ENCODE measurements at regions not wholly inside any gene's neighbourhood (a gene's known extent, or its start where the extent isn't known, plus 50 kb on each side); places are given as distances from the start of the nearest gene placed in this dataset.

DNA sequence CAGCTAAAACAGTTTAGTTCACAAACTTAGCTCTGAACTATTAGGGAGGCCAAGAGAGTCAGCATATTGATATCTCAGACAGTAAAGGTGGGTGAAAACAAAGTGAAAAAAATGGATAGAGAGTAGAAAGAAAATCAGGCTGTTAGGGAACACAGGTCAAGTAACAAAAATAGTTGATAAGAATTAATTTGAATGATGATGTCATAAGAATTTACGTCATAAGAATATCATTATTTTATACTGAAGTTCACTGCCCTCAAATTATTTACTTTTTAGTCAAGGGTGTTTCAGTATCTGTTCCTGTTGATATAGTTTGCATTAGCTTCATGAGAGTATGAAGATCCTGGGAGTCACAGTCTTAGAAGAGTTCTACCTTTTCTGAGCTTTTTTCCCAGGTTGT lies 1134.6 kb downstream of the SI start:
- Histone ChIP-seq H3K4me1 (ENCODE audit: insufficient read depth) (no peaks in the 10 kb centered on the region), H3K27me3 (no peaks in the 10 kb centered on the region), H3K4me3 (no peak overlapping the region), H3K4me2 (no peak overlapping the region), H3K9me2 (replicated peaks; ENCODE audit: insufficient read depth) (no peaks in the 10 kb centered on the region), H4K20me1 (ENCODE audit: insufficient read depth, poor library complexity, severe bottlenecking) (no peaks in the 10 kb centered on the region), H3K27ac (no peak overlapping the region), H3K9me3 (ENCODE audit: low read depth) (no peaks in the 10 kb centered on the region), H3K79me2 (no peaks in the 10 kb centered on the region), H2AFZ (no peak overlapping the region), H3K36me3 (replicated peaks; ENCODE audit: insufficient read depth, low read depth) (no peaks in the 10 kb centered on the region)
- TF ChIP-seq, protein P1, sequence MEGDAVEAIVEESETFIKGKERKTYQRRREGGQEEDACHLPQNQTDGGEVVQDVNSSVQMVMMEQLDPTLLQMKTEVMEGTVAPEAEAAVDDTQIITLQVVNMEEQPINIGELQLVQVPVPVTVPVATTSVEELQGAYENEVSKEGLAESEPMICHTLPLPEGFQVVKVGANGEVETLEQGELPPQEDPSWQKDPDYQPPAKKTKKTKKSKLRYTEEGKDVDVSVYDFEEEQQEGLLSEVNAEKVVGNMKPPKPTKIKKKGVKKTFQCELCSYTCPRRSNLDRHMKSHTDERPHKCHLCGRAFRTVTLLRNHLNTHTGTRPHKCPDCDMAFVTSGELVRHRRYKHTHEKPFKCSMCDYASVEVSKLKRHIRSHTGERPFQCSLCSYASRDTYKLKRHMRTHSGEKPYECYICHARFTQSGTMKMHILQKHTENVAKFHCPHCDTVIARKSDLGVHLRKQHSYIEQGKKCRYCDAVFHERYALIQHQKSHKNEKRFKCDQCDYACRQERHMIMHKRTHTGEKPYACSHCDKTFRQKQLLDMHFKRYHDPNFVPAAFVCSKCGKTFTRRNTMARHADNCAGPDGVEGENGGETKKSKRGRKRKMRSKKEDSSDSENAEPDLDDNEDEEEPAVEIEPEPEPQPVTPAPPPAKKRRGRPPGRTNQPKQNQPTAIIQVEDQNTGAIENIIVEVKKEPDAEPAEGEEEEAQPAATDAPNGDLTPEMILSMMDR (IDR thresholded peaks at IDR 0.05; ENCODE audit: poor library complexity) = no peak
- TF ChIP-seq EZH2phosphoT487 (IDR thresholded peaks at IDR 0.05; ENCODE audit: low read depth, severe bottlenecking, unreplicated experiment) (no peak), EZH2 (IDR thresholded peaks at IDR 0.05; ENCODE audit: borderline replicate concordance) (no peak)
- DNase-seq (ENCODE audit: low spot score) = no peak
- 90% methylated on average over 1 of the region's 1 CpG for WGBS (ENCODE audit: low lambda C conversion rate, missing lambda C conversion rate)

DNA sequence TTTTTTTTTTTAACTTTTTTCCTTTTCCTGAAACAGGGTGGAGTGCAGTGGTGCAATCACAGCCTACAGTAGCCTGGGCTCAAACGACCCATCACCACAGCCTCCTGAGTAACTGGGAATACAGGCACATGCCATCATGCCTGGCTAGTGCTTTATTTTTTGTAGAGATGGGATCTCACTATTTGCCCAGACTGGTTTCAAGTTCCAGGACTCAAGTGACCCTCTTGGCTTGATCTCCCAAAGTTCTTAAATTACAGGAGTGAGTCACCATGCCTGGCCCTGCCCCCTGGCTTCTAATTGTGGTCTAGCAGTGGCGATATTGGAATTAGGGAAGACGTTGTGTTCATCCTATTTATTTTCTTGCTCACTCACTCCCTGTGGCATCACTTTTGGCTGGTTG lies 1138.4 kb downstream of the SI start:
- H3K4me1 ChIP-seq (ENCODE audit: insufficient read depth) = no peaks in the 10 kb centered on the region
- 57% methylated on average over 3 of the region's 3 CpGs for WGBS (ENCODE audit: low lambda C conversion rate, missing lambda C conversion rate)
- TF ChIP-seq EZH2 (IDR thresholded peaks at IDR 0.05; ENCODE audit: borderline replicate concordance) (no peak), EZH2phosphoT487 (IDR thresholded peaks at IDR 0.05; ENCODE audit: low read depth, severe bottlenecking, unreplicated experiment) (no peak)
- TF ChIP-seq, protein P1 (IDR thresholded peaks at IDR 0.05; ENCODE audit: poor library complexity) = no peak
- no peaks in the 10 kb centered on the region for H4K20me1 ChIP-seq (ENCODE audit: insufficient read depth, poor library complexity, severe bottlenecking)
- H3K9me2 ChIP-seq (replicated peaks; ENCODE audit: insufficient read depth) = no peaks in the 10 kb centered on the region
- H3K4me3 ChIP-seq = no peak overlapping the region
- no peak for DNase-seq (ENCODE audit: low spot score)
- no peaks in the 10 kb centered on the region for H3K27me3 ChIP-seq
- H3K4me2 ChIP-seq = no peak overlapping the region
- H3K79me2 ChIP-seq = no peaks in the 10 kb centered on the region
- no peak overlapping the region for H3K27ac ChIP-seq
- H2AFZ ChIP-seq = no peak overlapping the region
- no peaks in the 10 kb centered on the region for H3K9me3 ChIP-seq (ENCODE audit: low read depth)
- no peaks in the 10 kb centered on the region for H3K36me3 ChIP-seq (replicated peaks; ENCODE audit: insufficient read depth, low read depth)

DNA sequence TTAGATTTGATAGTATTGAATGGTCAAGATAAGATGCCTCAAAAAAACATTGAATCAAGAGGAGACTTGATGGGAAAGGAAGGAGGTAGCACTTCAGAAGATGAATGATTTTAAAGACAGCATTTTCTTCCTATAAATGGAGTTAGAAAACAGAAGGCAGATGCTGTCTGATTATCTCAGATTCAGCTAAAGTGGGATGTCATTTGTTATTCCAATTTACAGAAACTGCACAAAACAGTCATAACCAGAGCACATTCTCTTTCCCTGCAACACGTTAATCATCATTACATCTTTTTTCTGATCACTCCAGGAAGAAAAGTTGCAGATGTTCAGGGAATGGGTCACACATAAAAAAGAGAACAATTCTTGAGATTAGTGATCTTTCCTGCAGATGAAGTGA lies 1141.8 kb downstream of the SI start:
- WGBS (ENCODE audit: low lambda C conversion rate, missing lambda C conversion rate) = 62% methylated on average over 1 of the region's 1 CpG

More for the DNA sequence above, 1141.8 kb downstream of the SI start:
- Histone ChIP-seq H3K9me3 (ENCODE audit: low read depth) (no peaks in the 10 kb centered on the region), H3K4me2 (no peak overlapping the region), H3K4me1 (ENCODE audit: insufficient read depth) (no peaks in the 10 kb centered on the region), H3K27me3 (no peaks in the 10 kb centered on the region), H3K9me2 (replicated peaks; ENCODE audit: insufficient read depth) (no peaks in the 10 kb centered on the region), H4K20me1 (ENCODE audit: insufficient read depth, poor library complexity, severe bottlenecking) (no peaks in the 10 kb centered on the region), H3K36me3 (replicated peaks; ENCODE audit: insufficient read depth, low read depth) (no peaks in the 10 kb centered on the region), H3K4me3 (no peak overlapping the region), H3K27ac (no peak overlapping the region), H2AFZ (no peak overlapping the region), H3K79me2 (no peaks in the 10 kb centered on the region)
- no peak for DNase-seq (ENCODE audit: low spot score)
- TF ChIP-seq, protein P1 (IDR thresholded peaks at IDR 0.05; ENCODE audit: poor library complexity) = no peak
- TF ChIP-seq EZH2 (IDR thresholded peaks at IDR 0.05; ENCODE audit: borderline replicate concordance) (no peak), EZH2phosphoT487 (IDR thresholded peaks at IDR 0.05; ENCODE audit: low read depth, severe bottlenecking, unreplicated experiment) (no peak)

Measured in hepatocyte (in vitro differentiated cells).